Smooth muscle cell (in vitro differentiated cells): ENCODE measurements at regions not wholly inside any gene's neighbourhood (a gene's known extent, or its start where the extent isn't known, plus 50 kb on each side); places are given as distances from the start of the nearest gene placed in this dataset.

Source experiments
- DNase-seq: peaks from one replicate; lab custom pipeline; 2025; ENCODE audit not compliant: unreplicated experiment; lab: John Stamatoyannopoulos, UW
- H2AFZ ChIP-seq: fragments of 200-600 bp; sonication (generic); 2 replicates; pipeline ENCODE4 v1.6.0; 2016; ENCODE audit warnings: antibody characterized with exemption, low read depth, mild to moderate bottlenecking
- H3F3A ChIP-seq: fragments of 200-600 bp; sonication (generic); 2 replicates; pipeline ENCODE4 v1.6.0; 2017; ENCODE audit warnings: antibody characterized with exemption, low read depth
- H3K27ac ChIP-seq: fragments of 200-600 bp; sonication (generic); 2 replicates; pipeline ENCODE4 v1.5.1; 2016; ENCODE audit warnings: low read depth, mild to moderate bottlenecking
- H3K27me3 ChIP-seq: fragments of 200-600 bp; sonication (generic); 2 replicates; pipeline ENCODE4 v1.6.1; 2016; ENCODE audit warnings: low read depth, mild to moderate bottlenecking
- H3K36me3 ChIP-seq: fragments of 200-600 bp; sonication (generic); 2 replicates; pipeline ENCODE4 v1.5.1; 2016; ENCODE audit warnings: low read depth
- H3K4me1 ChIP-seq: fragments of 200-600 bp; sonication (generic); 2 replicates; pipeline ENCODE4 v1.5.1; 2016; ENCODE audit warnings: low read depth
- H3K4me2 ChIP-seq: fragments of 200-600 bp; sonication (generic); 2 replicates; pipeline ENCODE4 v1.6.0; 2016; ENCODE audit warnings: mild to moderate bottlenecking
- H3K4me3 ChIP-seq: fragments of 200-600 bp; sonication (generic); 2 replicates; pipeline ENCODE4 v1.5.1; 2016; ENCODE audit warnings: mild to moderate bottlenecking
- H3K79me2 ChIP-seq: fragments of 200-600 bp; sonication (generic); 2 replicates; pipeline ENCODE4 v1.6.0; 2016; ENCODE audit warnings: low read depth, mild to moderate bottlenecking
- H3K9ac ChIP-seq: fragments of 200-600 bp; sonication (generic); 2 replicates; pipeline ENCODE4 v1.6.0; 2016; ENCODE audit warnings: low read depth
- H3K9me3 ChIP-seq: fragments of 200-600 bp; sonication (generic); replicated peaks from 2 replicates; pipeline ENCODE4 v1.5.1; 2016; ENCODE audit warnings: low read depth
- H4K20me1 ChIP-seq: fragments of 200-600 bp; sonication (generic); 2 replicates; pipeline ENCODE4 v1.6.0; 2016; ENCODE audit warnings: low read depth
- CTCF ChIP-seq: fragments of 200-600 bp; sonication (generic); IDR thresholded peaks from 2 replicates; pipeline ENCODE4 v1.5.1; 2017; ENCODE audit warnings: borderline replicate concordance, mild to moderate bottlenecking, antibody characterized with exemption; ENCODE audit not compliant: insufficient read depth, poor library complexity, severe bottlenecking
- WGBS: methylation state at CpG from one replicate; pipeline ENCODE4 v1.1.7; 2016; ENCODE audit warnings: low lambda C conversion rate; 5-methylcytosine and 5-hydroxymethylcytosine counted together

- DNase-seq = no peak
- Histone ChIP-seq H3K9me3 (no peaks in the 10 kb centered on the region), H4K20me1 (no peaks in the 10 kb centered on the region), H2AFZ (peak overlapping the region; percentile 9), H3K36me3 (no peaks in the 10 kb centered on the region), H3K4me3 (no peak overlapping the region), H3K27ac (no peak overlapping the region), H3K79me2 (no peaks in the 10 kb centered on the region), H3K4me2 (peak overlapping the region; percentile 72), H3K4me1 (peaks cover 30% of the 10 kb centered on the region), H3F3A (no peaks in the 10 kb centered on the region), H3K27me3 (no peaks in the 10 kb centered on the region), H3K9ac (no peak overlapping the region)
- no peak for TF ChIP-seq CTCF
- WGBS = 54% methylated on average over 10 of the region's 10 CpGs
Observed at GRCh38 chr13:106118996-106119395, 416.5 kb downstream of the EFNB2 start.

- Histone ChIP-seq H3K36me3 (no peaks in the 10 kb centered on the region), H3K4me2 (peak overlapping the region; percentile 72), H3K4me1 (peaks cover 30% of the 10 kb centered on the region), H4K20me1 (no peaks in the 10 kb centered on the region), H3K27ac (peak overlapping the region; percentile 46), H2AFZ (no peak overlapping the region), H3K4me3 (no peak overlapping the region), H3K27me3 (no peaks in the 10 kb centered on the region), H3K79me2 (no peaks in the 10 kb centered on the region), H3F3A (no peaks in the 10 kb centered on the region), H3K9me3 (no peaks in the 10 kb centered on the region), H3K9ac (no peak overlapping the region)
- no peak for TF ChIP-seq CTCF
- DNase-seq = no peak
- WGBS = 45% methylated on average over 2 of the region's 2 CpGs
Observed at GRCh38 chr13:106118050-106118449, 417.4 kb downstream of the EFNB2 start.

- H2AFZ ChIP-seq = no peak overlapping the region
- 76% methylated on average over 4 of the region's 4 CpGs for WGBS
- H3K36me3 ChIP-seq = no peaks in the 10 kb centered on the region
- peak overlapping the region; percentile 46 for H3K27ac ChIP-seq
- no peaks in the 10 kb centered on the region for H3F3A ChIP-seq
- no peaks in the 10 kb centered on the region for H4K20me1 ChIP-seq
- H3K4me2 ChIP-seq = peak overlapping the region; percentile 72
- H3K27me3 ChIP-seq = no peaks in the 10 kb centered on the region
- no peak overlapping the region for H3K9ac ChIP-seq
- no peak for TF ChIP-seq CTCF
- DNase-seq = no peak
- H3K79me2 ChIP-seq = no peaks in the 10 kb centered on the region
- H3K4me1 ChIP-seq = peaks cover 30% of the 10 kb centered on the region
- H3K4me3 ChIP-seq = no peak overlapping the region
- H3K9me3 ChIP-seq = no peaks in the 10 kb centered on the region
Observed at GRCh38 chr13:106117640-106118039, 417.8 kb downstream of the EFNB2 start.

GRCh38 chr13:106117035-106117434 is 418.4 kb downstream of the EFNB2 start:
- 51% methylated on average over 1 of the region's 1 CpG for WGBS
- no peak overlapping the region for H3K9ac ChIP-seq
- H3K9me3 ChIP-seq = no peaks in the 10 kb centered on the region
- no peaks in the 10 kb centered on the region for H3K36me3 ChIP-seq
- peaks cover 30% of the 10 kb centered on the region for H3K4me1 ChIP-seq
- no peaks in the 10 kb centered on the region for H4K20me1 ChIP-seq
- DNase-seq = no peak
- no peak overlapping the region for H3K4me3 ChIP-seq
- TF ChIP-seq CTCF = no peak
- H3K27ac ChIP-seq = peak overlapping the region; percentile 46
- no peaks in the 10 kb centered on the region for H3K79me2 ChIP-seq
- peak overlapping the region; percentile 72 for H3K4me2 ChIP-seq
- no peak overlapping the region for H2AFZ ChIP-seq
- H3F3A ChIP-seq = no peaks in the 10 kb centered on the region
- H3K27me3 ChIP-seq = no peaks in the 10 kb centered on the region
